D341Med (cell line): ENCODE measurements at regions not wholly inside any gene's neighbourhood (a gene's known extent, or its start where the extent isn't known, plus 50 kb on each side); places are given as distances from the start of the nearest gene placed in this dataset.
"Not testable (repeated sequence)": the region's sequence is repeated elsewhere in the genome, so short reads cannot be mapped to it uniquely, and the experiment has no call there.

ENCODE experiments used
- DNase-seq: peaks from one replicate; pipeline ENCODE4 v3.0.0; 2012; ENCODE audit warnings: low spot score

DNA sequence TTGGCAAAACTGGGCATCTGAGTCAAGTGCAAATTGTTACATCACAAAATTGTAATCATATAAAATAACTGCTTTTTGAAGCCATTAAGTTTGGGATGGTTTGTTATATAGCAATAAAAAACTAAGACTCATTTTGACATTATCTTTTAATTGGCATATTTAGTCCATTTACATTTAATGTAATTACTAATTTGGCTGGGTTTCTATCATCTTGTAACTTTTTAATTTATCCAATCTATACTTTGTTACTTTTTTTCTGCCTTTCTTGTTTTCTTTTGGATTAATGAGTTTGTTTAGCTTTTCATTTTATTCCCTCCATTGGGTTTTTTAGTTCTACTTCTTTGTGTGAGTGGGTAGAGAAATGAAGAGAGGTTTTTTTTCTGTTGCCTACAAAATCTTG is 76.3 kb downstream of the DRAM2 start:
- no peak for DNase-seq

DNA sequence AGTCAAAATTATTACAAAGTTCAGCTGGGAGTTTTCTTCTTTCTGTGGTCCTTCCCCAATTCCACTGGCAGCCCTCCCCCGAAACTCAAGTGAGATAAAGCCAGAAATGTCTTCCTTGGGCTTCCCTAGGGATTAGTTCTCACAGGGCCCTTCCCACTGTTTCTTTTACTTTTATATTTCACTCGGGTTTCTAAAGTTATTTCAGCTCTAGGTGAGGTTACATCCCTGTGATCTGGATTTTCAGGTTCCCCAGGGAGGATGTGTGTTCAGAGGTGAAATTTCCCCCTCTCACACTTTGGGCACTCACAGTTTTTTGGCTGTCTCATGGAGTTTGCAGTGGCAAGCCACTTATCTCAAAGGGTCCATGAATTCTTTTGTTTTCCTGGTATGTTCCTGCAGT is 77.3 kb downstream of the DRAM2 start:
- DNase-seq: no peak

DNA sequence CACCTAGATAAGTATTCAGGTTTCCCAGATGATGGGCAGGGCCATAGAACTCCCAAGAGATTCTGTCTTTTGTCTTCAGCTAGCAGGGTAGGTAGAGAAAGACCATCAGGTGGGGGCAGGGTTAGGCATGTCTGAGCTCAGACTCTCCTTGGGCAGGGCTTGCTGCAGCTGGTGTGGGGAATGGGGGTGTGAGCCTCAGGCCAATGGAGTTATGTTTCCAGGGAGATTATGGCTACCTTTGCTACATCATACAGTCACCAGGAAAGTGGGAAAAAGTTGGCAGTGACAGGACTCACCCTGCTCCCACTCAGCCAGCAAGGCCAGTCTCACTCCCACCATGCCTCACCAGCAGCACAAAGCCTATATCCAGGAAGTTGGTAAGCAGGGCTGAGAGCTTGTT is 77.8 kb downstream of the DRAM2 start:
- no peak for DNase-seq

DNA sequence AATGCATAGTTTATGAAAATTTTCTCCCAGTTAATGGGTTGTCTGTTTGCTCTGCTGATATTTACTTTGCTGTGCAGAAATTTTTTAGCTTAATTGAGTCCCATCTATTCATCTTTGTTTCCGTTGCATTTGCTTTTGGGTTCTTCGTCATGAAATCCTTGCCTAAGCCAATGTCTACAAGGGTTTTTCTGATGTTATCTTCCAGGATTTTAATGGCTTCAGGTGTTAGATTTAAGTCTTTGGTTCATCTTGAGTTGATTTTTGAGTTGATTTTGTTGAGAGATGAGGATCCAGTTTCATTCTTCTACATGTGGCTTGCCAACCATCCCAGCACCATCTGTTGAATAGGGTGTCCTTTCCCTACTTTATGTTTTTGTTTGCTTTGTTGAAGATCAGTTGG is 85.2 kb downstream of the DRAM2 start:
- no peak for DNase-seq

GRCh38 chr1:111052246-111052645 is 87.6 kb downstream of the DRAM2 start:
- no peak for DNase-seq

- not testable (repeated sequence) for DNase-seq
Observed at GRCh38 chr1:111048253-111048652, 84.5 kb upstream of the LRIF1 start.

GRCh38 chr1:111045033-111045722 is 81.5 kb upstream of the LRIF1 start:
- no peak for DNase-seq

- DNase-seq: peak; percentile 39
Observed at GRCh38 chr1:111032295-111032897, 68.7 kb upstream of the LRIF1 start.

GRCh38 chr1:111030590-111030989 is 66.9 kb upstream of the LRIF1 start:
- peak; percentile 40 for DNase-seq

- no peak for DNase-seq
Observed at GRCh38 chr1:111025109-111025508, 61.4 kb upstream of the LRIF1 start.

- no peak for DNase-seq
Observed at GRCh38 chr1:111015222-111015621, 51.5 kb upstream of the LRIF1 start.
